Esophagus (tissue), 2 donors: ENCODE measurements at regions not wholly inside any gene's neighbourhood (a gene's known extent, or its start where the extent isn't known, plus 50 kb on each side); places are given as distances from the start of the nearest gene placed in this dataset.

Source experiments
- H3K27ac ChIP-seq, 2 donors: one replicate each; pipeline ENCODE4 v1.5.1; 2013; ENCODE audit warnings: low read depth in 2 of 2, mild to moderate bottlenecking in 2 of 2, inconsistent platforms in 1 of 2, low read length in 1 of 2, moderate library complexity in 1 of 2
- H3K27me3 ChIP-seq, 2 donors: one replicate each; pipeline ENCODE4 v1.6.1; 2013; ENCODE audit warnings: low read length in 2 of 2, control low read depth in 1 of 2, mild to moderate bottlenecking in 1 of 2; ENCODE audit not compliant: insufficient read depth in 2 of 2, control insufficient read depth in 1 of 2
- H3K36me3 ChIP-seq, 2 donors: one replicate each; pipeline ENCODE4 v1.6.1; 2013; ENCODE audit warnings: low read length in 1 of 2; ENCODE audit not compliant: control insufficient read depth in 2 of 2, insufficient read depth in 2 of 2
- H3K4me1 ChIP-seq, 2 donors: one replicate each; pipeline ENCODE4 v1.6.1; 2013; ENCODE audit warnings: low read length in 1 of 2; ENCODE audit not compliant: control insufficient read depth in 2 of 2, insufficient read depth in 2 of 2
- H3K4me3 ChIP-seq, 2 donors: one replicate each; pipeline ENCODE4 v1.5.1; 2013; ENCODE audit warnings: low read length in 2 of 2, mild to moderate bottlenecking in 2 of 2, low read depth in 1 of 2, moderate library complexity in 1 of 2
- H3K9me3 ChIP-seq, 2 donors: one replicate each; pipeline ENCODE4 v1.6.1; 2013; ENCODE audit warnings: mild to moderate bottlenecking in 2 of 2, low read depth in 1 of 2, low read length in 1 of 2, moderate library complexity in 1 of 2; ENCODE audit not compliant: control insufficient read depth in 2 of 2, insufficient read depth in 1 of 2
- WGBS, 2 donors: extraction: QIAGEN DNeasy Blood & Tissue Kit; methylation state at CpG; one replicate each; pipeline ENCODE4 v1.1.7; 2013; 5-methylcytosine and 5-hydroxymethylcytosine counted together
- donor health status: healthy with polysubstance abuse.
- donor health status: Bipolar disorder and iron deficiency.

DNA sequence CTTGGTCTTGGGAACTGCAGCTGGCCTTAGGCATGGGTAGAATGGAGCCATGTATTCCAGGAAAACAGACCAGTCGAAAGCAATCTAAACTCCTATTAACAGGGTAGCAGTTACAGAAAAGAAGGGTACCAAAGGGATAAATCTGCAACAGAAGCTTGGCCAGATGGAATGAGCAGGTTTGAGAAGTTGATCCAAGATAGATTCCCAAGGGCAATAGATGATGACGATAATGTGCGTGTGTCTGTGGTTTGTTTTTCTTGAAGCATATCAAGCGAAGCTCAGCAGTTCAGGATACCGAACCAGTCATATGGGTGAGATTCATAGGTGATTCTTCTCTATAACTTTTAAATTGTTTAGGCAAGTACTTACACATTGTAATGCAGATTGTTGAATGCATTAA lies 203.8 kb upstream of the SEMA6D start:
- H3K27ac ChIP-seq = no peak overlapping the region
- no peaks in the 10 kb centered on the region for H3K4me1 ChIP-seq
- 89 to 92% methylated on average over 5 of the region's 5 CpGs for WGBS, 2 donors
- no peaks in the 10 kb centered on the region for H3K27me3 ChIP-seq
- no peaks in the 10 kb centered on the region for H3K36me3 ChIP-seq
- no peaks in the 10 kb centered on the region for H3K9me3 ChIP-seq
- H3K4me3 ChIP-seq = no peak overlapping the region

- 53 to 59% methylated on average over 2 of the region's 2 CpGs for WGBS, 2 donors
- no peaks in the 10 kb centered on the region for H3K27me3 ChIP-seq
- H3K9me3 ChIP-seq = no peaks in the 10 kb centered on the region
- H3K4me3 ChIP-seq = no peak overlapping the region
- H3K4me1 ChIP-seq = no peaks in the 10 kb centered on the region
- no peaks in the 10 kb centered on the region for H3K36me3 ChIP-seq
- no peak overlapping the region for H3K27ac ChIP-seq
These were observed 203.1 kb upstream of the SEMA6D start for GRCh38 chr15:47514200-47514652.

DNA sequence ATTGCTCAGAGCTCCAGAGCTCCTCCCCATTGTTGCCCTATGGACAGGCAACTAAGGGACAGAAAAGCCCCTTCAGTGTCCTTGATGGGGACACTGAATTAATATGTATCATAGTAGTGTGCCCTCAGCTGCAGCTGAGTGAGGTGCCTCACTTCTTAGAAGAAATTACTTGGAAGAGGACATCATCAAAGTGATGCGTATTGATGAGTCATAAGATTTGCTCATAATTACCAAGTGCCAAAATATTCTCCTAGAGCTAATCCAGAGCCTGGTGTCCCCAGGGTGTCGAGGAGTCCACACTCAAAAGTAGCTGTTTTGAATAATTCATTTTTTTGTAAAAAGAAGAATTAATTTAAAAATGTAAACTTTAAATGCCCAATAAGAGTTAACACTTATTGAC lies 200.7 kb upstream of the SEMA6D start:
- no peaks in the 10 kb centered on the region for H3K9me3 ChIP-seq
- no peaks in the 10 kb centered on the region for H3K36me3 ChIP-seq
- H3K27me3 ChIP-seq = no peaks in the 10 kb centered on the region
- no peak overlapping the region for H3K4me3 ChIP-seq
- 35 to 69% methylated on average over 2 of the region's 2 CpGs for WGBS, 2 donors
- no peaks in the 10 kb centered on the region for H3K4me1 ChIP-seq
- H3K27ac ChIP-seq = no peak overlapping the region

GRCh38 chr15:47516972-47517371 lies 200.3 kb upstream of the SEMA6D start:
- Histone ChIP-seq H3K9me3 (no peaks in the 10 kb centered on the region), H3K36me3 (no peaks in the 10 kb centered on the region), H3K4me3 (no peak overlapping the region), H3K27me3 (no peaks in the 10 kb centered on the region), H3K4me1 (no peaks in the 10 kb centered on the region), H3K27ac (no peak overlapping the region)
- WGBS, 2 donors = 50 to 76% methylated on average over 1 of the region's 1 CpG

DNA sequence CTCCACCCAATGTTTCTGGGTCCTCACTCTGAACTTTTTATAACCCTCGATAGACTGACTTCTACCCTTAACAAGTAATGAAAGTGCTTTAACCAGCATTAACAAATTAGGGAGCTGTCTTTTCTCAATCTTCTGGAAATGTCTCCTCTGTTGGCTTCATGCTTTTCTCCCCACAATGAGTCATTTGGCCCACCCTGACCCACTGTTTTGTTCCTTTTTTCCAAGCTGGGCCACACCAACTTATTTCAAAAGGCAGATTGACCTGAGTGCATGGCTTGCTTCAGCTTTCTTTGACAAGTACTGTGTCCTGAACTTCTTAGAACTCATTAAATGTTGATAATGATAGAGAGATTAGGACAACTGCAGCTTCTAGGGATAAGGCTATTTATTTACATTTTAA lies 199.6 kb upstream of the SEMA6D start:
- H3K9me3 ChIP-seq = no peaks in the 10 kb centered on the region
- no peak overlapping the region for H3K4me3 ChIP-seq
- WGBS, 2 donors = 31 to 48% methylated on average over 1 of the region's 1 CpG
- no peaks in the 10 kb centered on the region for H3K4me1 ChIP-seq
- no peaks in the 10 kb centered on the region for H3K36me3 ChIP-seq
- no peak overlapping the region for H3K27ac ChIP-seq
- no peaks in the 10 kb centered on the region for H3K27me3 ChIP-seq

- Histone ChIP-seq H3K4me3 (no peak overlapping the region), H3K27me3 (no peaks in the 10 kb centered on the region)
- WGBS, 2 donors = 72 to 78% methylated on average over 12 of the region's 12 CpGs
These were observed 193.4 kb upstream of the SEMA6D start for GRCh38 chr15:47523681-47524475.

GRCh38 chr15:47529241-47529640 lies 188.1 kb upstream of the SEMA6D start:
- no peaks in the 10 kb centered on the region for H3K9me3 ChIP-seq
- no peak overlapping the region for H3K27ac ChIP-seq
- no peaks in the 10 kb centered on the region for H3K36me3 ChIP-seq
- no peak overlapping the region for H3K4me3 ChIP-seq
- WGBS, 2 donors = 85 to 100% methylated on average over 1 of the region's 1 CpG
- H3K4me1 ChIP-seq = no peaks in the 10 kb centered on the region
- no peaks in the 10 kb centered on the region for H3K27me3 ChIP-seq

More at GRCh38 chr15:47523681-47524475, 193.4 kb upstream of the SEMA6D start:
- Histone ChIP-seq H3K36me3 (no peaks in the 10 kb centered on the region), H3K27ac (no peak overlapping the region), H3K9me3 (no peaks in the 10 kb centered on the region), H3K4me1 (no peaks in the 10 kb centered on the region)

DNA sequence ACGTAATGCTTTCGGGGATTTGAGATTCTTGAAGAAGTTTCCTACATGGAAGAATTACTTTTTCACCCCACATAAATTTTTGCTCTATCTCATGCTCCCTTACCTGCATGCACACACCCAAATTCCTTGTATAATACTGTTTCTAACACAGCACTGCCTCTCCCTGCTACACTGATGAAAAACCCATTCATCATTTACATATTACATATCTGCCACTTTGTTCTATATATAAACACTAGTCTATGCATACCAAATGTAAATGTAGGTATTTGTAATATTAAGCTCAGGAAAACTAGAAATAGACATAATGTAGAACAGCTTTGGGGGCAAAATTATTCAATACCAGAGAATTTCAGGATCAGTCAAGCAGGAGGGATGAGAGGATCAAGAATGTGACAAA lies 182.6 kb upstream of the SEMA6D start:
- Histone ChIP-seq H3K27ac (no peak overlapping the region), H3K4me1 (no peaks in the 10 kb centered on the region), H3K27me3 (no peaks in the 10 kb centered on the region), H3K36me3 (no peaks in the 10 kb centered on the region), H3K9me3 (no peaks in the 10 kb centered on the region), H3K4me3 (no peak overlapping the region)
- 93 to 97% methylated on average over 2 of the region's 2 CpGs for WGBS, 2 donors

- 53 to 68% methylated on average over 2 of the region's 2 CpGs for WGBS, 2 donors
- no peaks in the 10 kb centered on the region for H3K4me1 ChIP-seq
- no peaks in the 10 kb centered on the region for H3K9me3 ChIP-seq
- H3K36me3 ChIP-seq = no peaks in the 10 kb centered on the region
- H3K27ac ChIP-seq = no peak overlapping the region
- H3K27me3 ChIP-seq = no peaks in the 10 kb centered on the region
- no peak overlapping the region for H3K4me3 ChIP-seq
These were observed 175.7 kb upstream of the SEMA6D start for GRCh38 chr15:47541562-47541961.

DNA sequence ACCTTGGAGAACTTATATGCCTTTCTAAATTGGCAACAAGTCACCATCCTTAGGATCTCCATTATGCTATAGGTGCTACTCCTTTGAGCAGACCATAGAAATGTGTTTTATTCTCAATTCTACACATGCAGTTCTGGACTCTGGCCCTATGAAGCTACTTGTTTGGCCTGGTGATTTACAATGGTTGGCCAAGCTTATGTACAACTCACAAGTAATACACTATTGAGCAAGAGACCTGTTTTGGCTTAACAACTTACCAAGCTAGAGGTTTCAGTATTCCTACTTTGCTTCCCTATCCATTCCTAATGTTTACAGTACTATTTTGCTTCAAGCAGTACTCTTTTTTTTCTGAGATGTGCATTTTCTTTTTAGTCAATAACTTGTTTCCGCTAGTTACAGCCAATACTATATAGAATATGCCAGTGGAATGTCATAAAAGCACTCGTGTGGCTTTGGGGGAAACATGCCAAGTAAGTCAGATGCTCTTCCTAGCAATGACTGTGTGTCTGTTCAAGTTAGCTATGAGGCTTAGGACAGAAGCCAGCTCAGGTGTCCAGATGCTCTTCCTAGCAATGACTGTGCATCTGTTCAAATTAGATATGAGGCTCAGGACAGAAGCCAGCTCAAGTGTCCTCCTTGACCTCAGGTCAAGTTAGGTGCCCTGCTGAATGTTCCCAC lies 174.9 kb upstream of the SEMA6D start:
- Histone ChIP-seq H3K4me3 (no peak overlapping the region), H3K27me3 (no peaks in the 10 kb centered on the region), H3K9me3 (no peaks in the 10 kb centered on the region), H3K36me3 (no peaks in the 10 kb centered on the region), H3K4me1 (no peaks in the 10 kb centered on the region), H3K27ac (no peak overlapping the region)
- WGBS, 2 donors = 50 to 58% methylated on average over 2 of the region's 2 CpGs
